Activated T-cell treated with anti-CD3 and anti-CD28 coated beads, Interleukin-2, amount 50 U/mL, for 48 hours (primary cell): ENCODE measurements at regions not wholly inside any gene's neighbourhood (a gene's known extent, or its start where the extent isn't known, plus 50 kb on each side); places are given as distances from the start of the nearest gene placed in this dataset.

Source experiments
- DNase-seq, 2 experiments: peaks; one replicate each; pipeline ENCODE4 v3.0.0-alpha.2; 2020

DNA sequence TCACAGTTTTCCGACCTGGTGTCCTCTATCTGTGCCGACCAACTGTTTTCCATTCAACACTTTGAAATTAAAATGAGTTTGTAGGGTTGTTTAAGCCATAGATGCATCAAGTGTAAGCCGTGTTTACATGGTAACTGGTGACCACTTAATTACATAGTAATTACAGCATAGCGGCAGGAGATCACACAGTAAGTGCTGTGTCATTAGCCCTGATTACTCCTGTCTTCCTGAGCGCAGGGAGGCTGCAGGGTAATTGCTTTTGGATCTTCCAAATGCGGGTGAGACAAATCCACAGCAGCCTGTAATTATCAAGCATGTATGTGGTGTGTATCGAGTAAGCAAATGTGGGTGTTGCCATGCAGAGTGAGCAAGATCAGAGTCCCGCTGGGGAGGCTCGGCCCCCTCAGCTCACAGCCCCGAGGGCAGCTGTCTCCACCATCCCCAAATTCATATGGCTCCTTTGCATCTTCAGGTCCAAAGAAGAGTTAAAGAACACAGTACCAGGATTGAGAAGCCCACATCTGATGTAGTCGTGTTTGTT lies 71.5 kb upstream of the HDAC4 start:
- DNase-seq = no peak

GRCh38 chr2:239471011-239471792 lies 70.4 kb upstream of the HDAC4 start:
- no peak for DNase-seq

DNA sequence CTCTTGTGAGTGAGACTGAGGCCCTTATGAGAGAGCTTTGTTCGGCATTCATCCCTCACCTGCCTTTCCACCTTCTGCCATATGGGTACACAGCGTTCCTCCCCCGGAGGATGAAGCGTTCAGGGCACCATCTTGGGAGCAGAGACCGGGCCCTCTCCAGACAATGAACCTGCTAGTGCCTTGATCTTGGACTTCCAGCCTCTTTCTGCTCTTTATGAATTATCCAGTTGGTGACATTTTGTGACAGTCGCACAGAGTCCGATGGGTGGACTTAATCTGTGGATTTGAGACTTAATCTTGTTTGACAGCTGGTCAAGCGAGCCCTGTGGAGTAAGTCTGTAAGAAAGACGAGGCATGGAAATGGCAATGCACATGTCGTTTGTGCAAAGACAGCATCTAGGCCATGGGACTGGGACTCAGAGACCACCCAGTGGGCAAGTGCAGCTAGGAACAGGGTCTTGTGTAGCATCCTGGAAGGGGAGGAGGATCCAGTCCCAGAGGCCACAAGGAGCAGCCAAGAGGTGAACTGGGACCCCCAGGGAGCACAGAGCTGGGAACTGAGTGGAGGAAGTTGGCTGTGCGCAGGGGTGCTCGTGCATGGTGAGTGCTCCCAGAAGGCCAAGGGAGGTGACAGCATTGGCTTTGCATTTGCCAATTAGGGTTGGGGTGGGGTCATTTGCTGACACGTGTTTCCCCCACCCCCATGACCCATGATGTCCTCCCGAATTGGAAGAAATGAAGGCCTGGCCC lies 69.5 kb upstream of the HDAC4 start:
- DNase-seq = no peak

DNA sequence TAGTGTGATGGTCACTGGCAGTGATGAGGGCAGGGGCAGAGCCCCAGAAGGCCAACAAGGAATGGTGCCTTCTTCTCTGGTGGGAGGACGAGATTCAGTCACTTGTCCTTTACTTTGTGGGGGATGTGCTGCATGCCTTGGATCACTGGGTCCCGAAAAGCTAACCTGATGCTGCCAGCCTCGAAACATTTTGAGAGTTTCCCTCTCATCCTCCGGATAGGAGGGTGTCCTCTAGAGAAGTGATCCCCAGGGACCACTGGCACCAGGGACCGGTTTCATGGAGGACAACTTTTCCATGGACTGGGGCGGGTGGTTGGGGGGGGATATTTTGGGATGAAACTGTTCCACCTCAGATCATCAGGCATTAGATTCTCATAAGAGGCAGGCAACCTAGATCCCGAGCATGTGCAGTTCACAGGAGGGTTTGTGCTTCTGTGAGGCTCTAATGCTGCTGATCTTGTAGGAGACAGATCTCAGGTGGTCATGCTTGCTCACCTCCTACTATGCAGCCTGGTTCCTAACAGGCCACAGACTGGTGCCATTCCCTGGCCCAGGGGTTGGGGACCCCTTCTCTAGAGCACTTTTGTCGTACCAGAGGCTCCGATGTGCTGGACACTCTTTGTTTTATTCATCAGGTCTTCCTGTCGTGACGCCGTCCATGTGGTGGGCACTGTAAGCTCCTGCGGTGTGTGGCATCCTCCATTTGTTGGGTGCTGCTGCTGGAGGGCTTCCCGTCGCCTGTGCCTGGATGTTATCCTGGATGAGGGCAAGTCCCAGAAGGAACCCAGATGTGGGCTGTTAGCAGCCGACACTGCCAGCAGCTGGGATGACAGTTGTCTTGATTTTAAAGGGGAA lies 68.5 kb upstream of the HDAC4 start:
- no peak for DNase-seq

DNA sequence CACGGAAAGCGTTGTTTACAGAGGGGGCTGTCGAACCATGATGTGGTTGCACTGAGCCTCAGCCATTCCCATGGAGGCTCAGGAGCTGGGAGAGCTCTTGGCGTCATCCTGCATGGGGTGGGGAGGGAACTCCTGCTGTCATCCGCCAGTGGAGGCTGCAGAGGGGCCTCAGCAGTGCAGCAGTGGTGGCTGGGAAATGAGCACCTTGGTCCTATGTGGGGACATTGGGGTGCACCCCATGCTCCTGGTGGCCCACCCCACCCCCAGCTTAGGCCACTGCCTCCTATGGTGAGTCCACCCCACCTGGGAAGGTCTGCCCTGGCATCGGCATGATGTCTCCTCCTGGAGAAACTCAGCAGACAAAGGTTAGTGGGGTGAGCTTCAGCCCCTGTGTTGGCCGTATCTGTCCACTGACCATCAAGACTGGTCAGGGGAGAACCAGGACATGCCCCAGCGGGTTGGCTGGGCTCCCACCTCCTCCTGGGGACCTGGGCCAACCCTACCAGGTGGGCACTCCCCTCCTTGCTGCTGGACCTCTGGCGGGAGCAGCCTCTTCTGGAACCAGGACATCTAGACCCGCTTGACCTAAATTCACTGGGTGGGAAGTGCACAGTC lies 67.8 kb upstream of the HDAC4 start:
- no peak for DNase-seq

- no peak for DNase-seq
These were observed 67.2 kb upstream of the HDAC4 start for GRCh38 chr2:239467956-239468490.

- DNase-seq = no peak
These were observed 66.6 kb upstream of the HDAC4 start for GRCh38 chr2:239467281-239467955.

DNA sequence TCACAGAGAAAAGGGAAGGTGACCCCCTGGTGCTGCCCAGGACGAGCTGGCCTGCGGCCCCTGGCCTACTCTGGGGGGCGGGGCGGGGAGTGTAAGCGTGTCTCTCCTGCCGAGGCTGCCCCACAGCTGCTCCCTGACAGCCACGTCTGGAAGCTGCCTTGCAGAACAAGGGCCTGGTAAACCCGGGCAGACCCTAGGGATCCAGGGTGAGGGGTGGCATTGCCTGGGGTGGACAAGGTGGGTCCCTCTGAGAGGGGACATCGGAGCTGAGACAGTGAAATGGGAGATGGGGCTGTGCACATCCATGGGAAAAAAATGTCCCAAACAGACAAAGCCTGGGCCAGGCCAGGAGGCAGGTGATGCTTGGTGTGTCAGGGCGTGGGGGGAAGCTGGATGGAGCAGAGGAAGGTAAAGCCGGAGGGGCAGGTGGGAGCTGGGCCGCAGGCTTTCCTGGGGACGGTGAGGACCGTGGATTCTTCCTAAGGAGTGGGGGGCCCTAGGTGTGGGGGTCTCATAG lies 66.0 kb upstream of the HDAC4 start:
- DNase-seq = no peak

DNA sequence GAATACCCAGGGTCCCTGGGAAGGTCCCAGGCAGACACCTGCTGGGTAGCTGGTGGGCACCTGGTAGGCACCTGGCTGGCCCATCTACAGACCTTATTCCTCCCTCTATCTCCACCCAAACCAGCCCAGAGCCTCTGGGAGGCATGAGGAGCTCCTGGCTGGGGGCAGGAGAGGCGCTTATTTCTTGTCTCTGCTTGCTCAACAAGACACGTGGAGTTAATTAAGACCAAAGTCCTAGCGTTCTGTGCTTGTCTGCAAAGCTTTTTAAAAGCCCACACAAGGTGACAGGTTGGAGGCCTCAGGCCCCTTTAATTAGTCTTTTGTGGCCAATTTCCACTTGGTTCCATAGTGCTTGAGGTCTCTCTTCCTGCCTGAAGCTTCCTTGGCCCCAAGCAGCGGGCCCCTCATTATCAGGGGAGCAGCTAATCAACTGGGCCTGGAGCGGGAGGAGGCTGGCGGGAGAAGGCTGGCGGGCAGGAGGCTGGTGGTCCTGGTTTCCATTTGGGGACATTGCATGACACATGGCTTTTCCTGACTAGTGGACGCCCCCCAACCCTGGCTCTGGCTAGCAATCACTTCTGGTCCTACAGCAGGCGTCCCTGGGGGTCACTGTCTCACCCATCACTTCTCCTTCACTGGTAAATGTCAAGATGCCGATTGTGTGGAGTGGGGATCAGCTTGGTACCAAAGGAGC lies 65.4 kb upstream of the HDAC4 start:
- DNase-seq = no peak

GRCh38 chr2:239465017-239466001 lies 64.5 kb upstream of the HDAC4 start:
- no peak for DNase-seq

DNA sequence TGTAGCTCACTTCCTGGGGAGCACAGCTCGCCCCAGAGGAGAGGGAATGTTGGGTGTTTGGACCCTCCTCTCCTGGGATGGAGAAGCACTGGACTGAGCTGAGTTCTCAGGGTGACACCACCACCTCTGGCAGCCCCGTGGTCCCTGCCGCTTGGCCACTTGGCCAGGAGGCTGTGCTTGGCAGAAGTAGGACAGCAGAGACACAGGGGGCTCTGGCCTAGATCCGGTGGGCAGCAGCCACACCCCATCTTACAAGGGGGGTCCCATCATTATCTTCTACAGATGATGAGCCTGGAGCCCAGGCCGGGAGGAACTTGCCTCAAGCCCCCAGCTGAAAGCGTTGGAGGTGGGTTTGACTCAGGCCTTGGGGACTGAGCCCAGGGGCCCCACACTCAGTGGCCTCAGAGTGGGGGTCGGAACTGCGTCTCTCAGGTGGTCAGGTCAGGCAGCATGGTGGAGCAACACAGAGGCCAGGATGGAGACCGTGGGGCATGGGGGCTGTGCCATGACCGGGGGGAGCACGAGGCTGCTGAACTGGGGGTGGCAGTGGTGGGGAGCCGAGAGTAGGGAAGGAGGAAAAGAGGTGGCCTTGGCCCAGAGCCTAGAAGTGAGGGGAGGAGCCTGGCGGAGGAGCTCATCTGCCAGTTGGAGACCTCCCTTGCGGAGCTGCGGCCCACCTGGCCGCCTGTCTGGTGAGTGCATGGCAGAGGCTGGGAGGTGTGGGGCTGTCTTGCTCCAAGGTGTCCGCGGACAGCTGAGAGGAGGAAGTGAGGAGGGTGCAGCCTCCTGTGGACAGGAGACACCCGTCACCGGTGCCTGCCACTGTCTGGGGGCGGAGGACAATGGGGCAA lies 63.6 kb upstream of the HDAC4 start:
- no peak for DNase-seq

- no peak for DNase-seq
These were observed 62.8 kb upstream of the HDAC4 start for GRCh38 chr2:239463541-239464165.

DNA sequence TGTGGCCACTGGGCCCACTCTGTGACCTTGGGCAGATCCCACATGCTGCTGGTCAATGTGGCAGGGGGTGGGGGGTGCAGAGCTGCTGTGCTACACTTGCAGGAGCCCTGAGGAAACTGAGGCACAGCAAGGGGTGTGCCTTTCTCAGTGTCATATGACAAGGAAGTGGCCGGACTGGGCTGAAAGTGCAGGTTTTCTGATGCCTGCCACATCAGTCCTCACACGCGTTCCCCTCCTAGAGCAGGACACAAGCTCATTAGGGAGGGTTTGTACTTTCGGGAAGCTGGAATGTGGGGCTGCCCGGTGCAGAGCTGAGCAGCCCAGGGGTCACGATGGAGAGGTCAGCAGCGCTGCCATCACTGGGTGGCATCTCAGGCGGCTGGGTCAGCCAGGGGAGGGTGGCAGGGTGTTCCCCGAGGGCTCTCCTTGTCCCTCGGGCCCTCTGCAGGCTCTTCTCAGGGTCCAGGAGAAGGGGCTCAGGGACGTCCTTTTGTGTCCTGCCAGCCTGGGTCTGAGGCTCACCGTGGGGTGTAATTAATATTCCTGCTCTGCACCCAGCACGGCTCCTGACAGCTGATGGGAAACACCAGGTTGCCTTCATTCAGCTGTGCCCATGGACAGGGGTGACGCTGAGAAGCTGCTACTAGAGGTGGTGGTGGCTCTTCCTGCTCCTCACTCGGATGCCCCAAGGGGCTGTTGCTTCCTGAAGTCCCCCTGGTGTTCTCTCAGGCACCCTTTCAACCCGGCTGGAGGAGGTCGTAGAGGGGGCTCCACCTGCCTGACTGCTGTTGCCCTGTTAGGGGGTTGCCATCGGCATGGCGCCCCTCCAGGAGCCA lies 62.1 kb upstream of the HDAC4 start:
- DNase-seq = no peak

- DNase-seq = no peak
These were observed 61.3 kb upstream of the HDAC4 start for GRCh38 chr2:239462191-239462515.

- DNase-seq = no peak
These were observed 60.7 kb upstream of the HDAC4 start for GRCh38 chr2:239461291-239462190.

GRCh38 chr2:239460780-239461179 lies 60.0 kb upstream of the HDAC4 start:
- DNase-seq = no peak
